ENCODE measurements at regions not wholly inside any gene's neighbourhood (a gene's known extent, or its start where the extent isn't known, plus 50 kb on each side); places are given as distances from the start of the nearest gene placed in this dataset.

DNA sequence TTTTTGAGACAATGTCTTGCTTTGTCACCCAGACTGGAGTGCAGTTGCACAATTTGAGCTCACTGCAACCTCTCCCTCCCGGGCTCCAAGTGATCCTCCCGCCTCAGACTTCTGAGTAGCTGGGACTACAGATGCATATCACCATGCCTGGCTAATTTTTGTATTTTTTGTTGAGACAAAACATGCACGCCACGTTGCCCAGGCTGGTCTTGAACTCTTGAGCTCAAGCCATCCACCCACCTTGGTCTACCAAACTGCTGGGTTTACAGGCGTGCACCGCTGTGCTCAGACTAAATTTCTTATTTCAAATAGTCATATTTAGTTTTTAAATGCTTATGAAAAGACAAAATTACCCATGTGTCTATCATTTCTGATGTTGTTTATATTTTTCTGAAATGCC, 2324.1 kb downstream of the MAT2B start:
- no peak overlapping the region for H3K27ac Mint-ChIP-seq
- H3K79me2 ChIP-seq (ENCODE audit: control insufficient read depth, insufficient read depth, low read length), result no peaks in the 10 kb centered on the region
- no peak overlapping the region for H3K4me3 ChIP-seq (ENCODE audit: control extremely low read depth in 1 of 5, extremely low read depth in 1 of 5, insufficient read depth in 1 of 5, low read depth in 2 of 5, low read length in 4 of 5)
- no peaks in the 10 kb centered on the region for H3K27me3 ChIP-seq (replicated peaks in 1 of 4; ENCODE audit: control extremely low read depth in 1 of 4, control insufficient read depth in 3 of 4, insufficient read depth in 4 of 4, low read length in 3 of 4)
- WGBS (ENCODE audit: insufficient coverage), result 91% methylated on average over 2 of the region's 6 CpGs
- TF ChIP-seq, protein P1, sequence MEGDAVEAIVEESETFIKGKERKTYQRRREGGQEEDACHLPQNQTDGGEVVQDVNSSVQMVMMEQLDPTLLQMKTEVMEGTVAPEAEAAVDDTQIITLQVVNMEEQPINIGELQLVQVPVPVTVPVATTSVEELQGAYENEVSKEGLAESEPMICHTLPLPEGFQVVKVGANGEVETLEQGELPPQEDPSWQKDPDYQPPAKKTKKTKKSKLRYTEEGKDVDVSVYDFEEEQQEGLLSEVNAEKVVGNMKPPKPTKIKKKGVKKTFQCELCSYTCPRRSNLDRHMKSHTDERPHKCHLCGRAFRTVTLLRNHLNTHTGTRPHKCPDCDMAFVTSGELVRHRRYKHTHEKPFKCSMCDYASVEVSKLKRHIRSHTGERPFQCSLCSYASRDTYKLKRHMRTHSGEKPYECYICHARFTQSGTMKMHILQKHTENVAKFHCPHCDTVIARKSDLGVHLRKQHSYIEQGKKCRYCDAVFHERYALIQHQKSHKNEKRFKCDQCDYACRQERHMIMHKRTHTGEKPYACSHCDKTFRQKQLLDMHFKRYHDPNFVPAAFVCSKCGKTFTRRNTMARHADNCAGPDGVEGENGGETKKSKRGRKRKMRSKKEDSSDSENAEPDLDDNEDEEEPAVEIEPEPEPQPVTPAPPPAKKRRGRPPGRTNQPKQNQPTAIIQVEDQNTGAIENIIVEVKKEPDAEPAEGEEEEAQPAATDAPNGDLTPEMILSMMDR (IDR thresholded peaks at IDR 0.05), result no peak
- no peak for TF ChIP-seq EZH2 (IDR thresholded peaks at IDR 0.05; ENCODE audit: borderline replicate concordance, insufficient read depth, low read depth, low read length, poor library complexity, severe bottlenecking)
- H2AFZ ChIP-seq (ENCODE audit: insufficient read depth, low read depth, low read length, poor library complexity, severe bottlenecking), result no peak overlapping the region
- intact Hi-C loops (cut with micrococcal nuclease), result no loop called here
- no peak overlapping the region for H3K9ac ChIP-seq (ENCODE audit: low read length)
- H3K27ac ChIP-seq (ENCODE audit: low read length in 2 of 2), result no peak overlapping the region
- no peaks in the 10 kb centered on the region for H3K9me3 ChIP-seq (ENCODE audit: control extremely low read depth in 1 of 3, control insufficient read depth in 2 of 3, insufficient read depth in 1 of 3, low read length in 2 of 3)
- no peak overlapping the region for H3K4me3 Mint-ChIP-seq
- H3K36me3 ChIP-seq (replicated peaks in 1 of 2; ENCODE audit: control extremely low read depth in 1 of 2, control insufficient read depth in 1 of 2, extremely low read depth in 1 of 2, insufficient read depth in 2 of 2, low read length in 1 of 2), result no peaks in the 10 kb centered on the region
- H3K4me1 Mint-ChIP-seq, result no peaks in the 10 kb centered on the region
- no peaks in the 10 kb centered on the region for H4K20me1 ChIP-seq (ENCODE audit: control insufficient read depth, insufficient read depth, low read length, poor library complexity, severe bottlenecking)
- H3K4me1 ChIP-seq (ENCODE audit: control insufficient read depth in 2 of 2, insufficient read depth in 2 of 2, low read length in 2 of 2), result no peaks in the 10 kb centered on the region
- H3K4me2 ChIP-seq (replicated peaks; ENCODE audit: low read depth, low read length, poor library complexity, severe bottlenecking), result no peak overlapping the region
- H3K27me3 Mint-ChIP-seq, result no peaks in the 10 kb centered on the region
- DNase-seq (no peak), ATAC-seq (ENCODE audit: low read depth) (no peak)
- POLR2A ChIA-PET, result no interaction called here
- CTCF ChIA-PET, result no interaction called here
- H3K9me3 Mint-ChIP-seq (ENCODE audit: insufficient read depth), result peaks cover 5% of the 10 kb centered on the region

DNA sequence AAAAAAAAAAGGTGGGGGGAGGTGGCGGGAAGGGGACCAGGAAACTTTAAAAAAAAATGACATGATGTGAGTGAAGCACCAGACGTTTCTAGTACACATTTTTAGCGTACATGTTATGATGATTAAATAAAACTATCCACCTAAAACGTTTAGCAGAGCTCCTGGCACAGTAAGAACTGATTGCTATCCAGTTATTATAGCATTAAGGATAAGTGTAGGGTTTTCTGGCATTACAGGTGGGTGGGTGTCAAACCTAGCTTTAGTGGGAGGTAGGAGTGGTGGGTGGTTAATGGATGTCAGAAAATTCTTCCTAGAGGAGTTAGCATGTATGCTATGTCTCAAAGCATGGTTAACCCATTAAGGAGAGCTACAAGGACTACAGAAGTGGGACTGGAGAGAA, 2329.5 kb downstream of the MAT2B start:
- Histone ChIP-seq H2AFZ (ENCODE audit: insufficient read depth, low read depth, low read length, poor library complexity, severe bottlenecking) (no peak overlapping the region), H3K4me1 (ENCODE audit: control insufficient read depth in 2 of 2, insufficient read depth in 2 of 2, low read length in 2 of 2) (no peaks in the 10 kb centered on the region), H4K20me1 (ENCODE audit: control insufficient read depth, insufficient read depth, low read length, poor library complexity, severe bottlenecking) (no peaks in the 10 kb centered on the region), H3K9me3 (ENCODE audit: control extremely low read depth in 1 of 3, control insufficient read depth in 2 of 3, insufficient read depth in 1 of 3, low read length in 2 of 3) (no peaks in the 10 kb centered on the region), H3K9ac (ENCODE audit: low read length) (no peak overlapping the region), H3K79me2 (ENCODE audit: control insufficient read depth, insufficient read depth, low read length) (no peaks in the 10 kb centered on the region), H3K4me2 (replicated peaks; ENCODE audit: low read depth, low read length, poor library complexity, severe bottlenecking) (no peak overlapping the region), H3K36me3 (replicated peaks in 1 of 2; ENCODE audit: control extremely low read depth in 1 of 2, control insufficient read depth in 1 of 2, extremely low read depth in 1 of 2, insufficient read depth in 2 of 2, low read length in 1 of 2) (no peaks in the 10 kb centered on the region), H3K27ac (ENCODE audit: low read length in 2 of 2) (no peak overlapping the region), H3K4me3 (ENCODE audit: control extremely low read depth in 1 of 5, extremely low read depth in 1 of 5, insufficient read depth in 1 of 5, low read depth in 2 of 5, low read length in 4 of 5) (no peak overlapping the region), H3K27me3 (replicated peaks in 1 of 4; ENCODE audit: control extremely low read depth in 1 of 4, control insufficient read depth in 3 of 4, insufficient read depth in 4 of 4, low read length in 3 of 4) (no peaks in the 10 kb centered on the region)
- CTCF ChIA-PET, result no interaction called here
- intact Hi-C loops (cut with micrococcal nuclease), result no loop called here
- H3K4me3 Mint-ChIP-seq, result no peak overlapping the region
- ATAC-seq (ENCODE audit: low read depth) (no peak), DNase-seq (no peak)
- no peaks in the 10 kb centered on the region for H3K4me1 Mint-ChIP-seq
- H3K27me3 Mint-ChIP-seq, result no peaks in the 10 kb centered on the region
- TF ChIP-seq, protein P1 (IDR thresholded peaks at IDR 0.05), result no peak
- TF ChIP-seq EZH2 (IDR thresholded peaks at IDR 0.05; ENCODE audit: borderline replicate concordance, insufficient read depth, low read depth, low read length, poor library complexity, severe bottlenecking), result no peak
- WGBS (ENCODE audit: insufficient coverage), result no CpG with 5 or more reads among the region's 4 CpGs
- no peak overlapping the region for H3K27ac Mint-ChIP-seq
- POLR2A ChIA-PET, result no interaction called here
- H3K9me3 Mint-ChIP-seq (ENCODE audit: insufficient read depth), result peaks cover under 1% of the 10 kb centered on the region
